ENCODE measurements at regions not wholly inside any gene's neighbourhood (a gene's known extent, or its start where the extent isn't known, plus 50 kb on each side); places are given as distances from the start of the nearest gene placed in this dataset.

- DNase-seq (ENCODE audit: low read depth), result no peak
- no peak overlapping the region for H3K4me3 ChIP-seq (ENCODE audit: low read depth, low read length)
- TF ChIP-seq CTCF (conservative IDR thresholded peaks at IDR 0.05; ENCODE audit: low read depth, low read length), result no peak
Measured at GRCh38 chr5:60507687-60508086, 192.3 kb downstream of the DEPDC1B start.

- no peak for DNase-seq (ENCODE audit: low read depth)
- no peak overlapping the region for H3K4me3 ChIP-seq (ENCODE audit: low read depth, low read length)
- TF ChIP-seq CTCF (conservative IDR thresholded peaks at IDR 0.05; ENCODE audit: low read depth, low read length), result no peak
Measured at GRCh38 chr5:60505373-60506171, 194.4 kb downstream of the DEPDC1B start.

GRCh38 chr5:60504342-60504741 lies 195.6 kb downstream of the DEPDC1B start:
- TF ChIP-seq CTCF (conservative IDR thresholded peaks at IDR 0.05; ENCODE audit: low read depth, low read length), result no peak
- H3K4me3 ChIP-seq (ENCODE audit: low read depth, low read length), result no peak overlapping the region
- DNase-seq (ENCODE audit: low read depth), result no peak

- TF ChIP-seq CTCF (conservative IDR thresholded peaks at IDR 0.05; ENCODE audit: low read depth, low read length), result no peak
- no peak overlapping the region for H3K4me3 ChIP-seq (ENCODE audit: low read depth, low read length)
- DNase-seq (ENCODE audit: low read depth), result no peak
Measured at GRCh38 chr5:60503771-60504170, 196.2 kb downstream of the DEPDC1B start.

GRCh38 chr5:60497706-60498500 lies 202.1 kb downstream of the DEPDC1B start:
- H3K4me3 ChIP-seq (ENCODE audit: low read depth, low read length), result no peak overlapping the region
- no peak for TF ChIP-seq CTCF (conservative IDR thresholded peaks at IDR 0.05; ENCODE audit: low read depth, low read length)
- DNase-seq (ENCODE audit: low read depth), result no peak

- TF ChIP-seq CTCF (conservative IDR thresholded peaks at IDR 0.05; ENCODE audit: low read depth, low read length), result no peak
- H3K4me3 ChIP-seq (ENCODE audit: low read depth, low read length), result no peak overlapping the region
- no peak for DNase-seq (ENCODE audit: low read depth)
Measured at GRCh38 chr5:60495644-60496520, 204.1 kb downstream of the DEPDC1B start.
